Esophagus muscularis mucosa (tissue), 4 donors: ENCODE measurements at regions not wholly inside any gene's neighbourhood (a gene's known extent, or its start where the extent isn't known, plus 50 kb on each side); places are given as distances from the start of the nearest gene placed in this dataset.

Experiments
- DNase-seq: peaks from one replicate; pipeline ENCODE4 v3.0.0-alpha.2; 2017; ENCODE audit errors: extremely low spot score
- H3K27ac ChIP-seq, 4 donors: fragments of 200-600 bp; sonication (generic); replicated peaks in 1 of 4; 1 replicate in 3 of 4; 2 replicates in 1 of 4; pipeline ENCODE4 v1.5.1; 2016 to 2019; ENCODE audit warnings: mild to moderate bottlenecking in 1 of 4
- H3K27me3 ChIP-seq, 4 donors: fragments of 200-600 bp; sonication (generic); one replicate each; pipeline versions ENCODE4 v1.5.1 to v1.6.0; 2016 to 2019
- H3K36me3 ChIP-seq, 4 donors: fragments of 200-600 bp; sonication (generic); one replicate each; pipeline ENCODE4 v1.5.1; 2016 to 2019
- H3K4me1 ChIP-seq, 4 donors: fragments of 200-600 bp; sonication (generic); one replicate each; pipeline ENCODE4 v1.5.1; 2016 to 2019
- H3K4me3 ChIP-seq, 4 donors: fragments of 200-600 bp; sonication (generic); 1 replicate in 2 of 4; 2 replicates in 2 of 4; pipeline ENCODE4 v1.5.1; 2016 to 2019; ENCODE audit warnings: mild to moderate bottlenecking in 4 of 4, moderate library complexity in 1 of 4
- H3K9me3 ChIP-seq, 4 donors: fragments of 200-600 bp; sonication (generic); 1 replicate in 3 of 4; 2 replicates in 1 of 4; pipeline ENCODE4 v1.5.1; 2016 to 2019
- EP300 ChIP-seq: sonication (generic); formaldehyde crosslinking; IDR thresholded peaks from one replicate; pipeline ENCODE4 v1.6.1; 2017; ENCODE audit warnings: antibody characterized with exemption
- POLR2A ChIP-seq: fragments of 450-650 bp; IDR thresholded peaks from one replicate; pipeline ENCODE4 v1.6.1; 2017; ENCODE audit warnings: antibody characterized with exemption, moderate library complexity, mild to moderate bottlenecking, low read depth
- POLR2AphosphoS5 ChIP-seq, 2 donors: sonication (generic); formaldehyde crosslinking; IDR thresholded peaks; one replicate each; pipeline ENCODE4 v1.6.1; 2017; ENCODE audit warnings: antibody characterized with exemption in 2 of 2
- WGBS: methylation state at CpG from one replicate; pipeline ENCODE4 v1.1.5; 2018; 5-methylcytosine and 5-hydroxymethylcytosine counted together
- intact Hi-C: fragments of 100-400 bp; cut with DNase I; formaldehyde crosslinking; loops from one replicate; pipeline ENCODE4 v1.15.1; 2023
- small RNA-seq, 3 donors: library from RNA; depleted of rRNA; stranded (forward); fragments of <200 nt; gene quantifications; one replicate each; pipeline ENCODE3, GENCODE V24; 2016
- TF ChIP-seq, protein P1 (sequence below), 3 experiments: fragments of 200-600 bp in 2 of 3; fragments of 450-650 bp in 1 of 3; sonication (generic) in 2 of 3; IDR thresholded peaks; one replicate each; pipeline ENCODE4 v1.5.1; 2017 to 2019; ENCODE audit warnings: antibody characterized with exemption in 3 of 3, mild to moderate bottlenecking in 2 of 3, moderate library complexity in 1 of 3

DNA sequence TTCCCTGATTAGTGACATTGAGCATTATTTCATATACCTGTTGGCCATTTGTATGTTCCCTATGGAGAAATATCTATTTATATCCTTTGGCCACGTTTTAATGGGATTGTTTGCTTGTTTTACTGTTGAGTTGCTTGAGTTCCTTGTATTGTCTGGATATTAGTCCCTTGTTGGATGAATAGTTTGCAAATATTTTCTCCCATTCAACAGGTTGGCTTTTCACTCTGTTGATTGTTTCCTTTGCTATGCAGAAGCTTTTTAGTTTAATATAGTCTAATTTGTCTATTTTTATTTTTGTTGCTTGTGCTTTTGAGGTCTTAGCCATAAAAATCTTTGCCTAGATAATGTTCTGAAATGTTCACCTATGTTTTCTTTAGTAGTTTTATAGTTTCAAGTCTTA lies 60.2 kb upstream of the HUWE1 start:
- Histone ChIP-seq H3K36me3 (no peaks in the 10 kb centered on the region), H3K27ac (no peak overlapping the region), H3K9me3 (no peaks in the 10 kb centered on the region), H3K27me3 (no peaks in the 10 kb centered on the region), H3K4me3 (no peak overlapping the region), H3K4me1 (no peaks in the 10 kb centered on the region)
- no peak for DNase-seq
- WGBS = 19% methylated on average over 1 of the region's 1 CpG
- intact Hi-C loops = no loop called here
- TF ChIP-seq POLR2AphosphoS5 (IDR thresholded peaks at IDR 0.05) = no peak
- TF ChIP-seq, protein P1, sequence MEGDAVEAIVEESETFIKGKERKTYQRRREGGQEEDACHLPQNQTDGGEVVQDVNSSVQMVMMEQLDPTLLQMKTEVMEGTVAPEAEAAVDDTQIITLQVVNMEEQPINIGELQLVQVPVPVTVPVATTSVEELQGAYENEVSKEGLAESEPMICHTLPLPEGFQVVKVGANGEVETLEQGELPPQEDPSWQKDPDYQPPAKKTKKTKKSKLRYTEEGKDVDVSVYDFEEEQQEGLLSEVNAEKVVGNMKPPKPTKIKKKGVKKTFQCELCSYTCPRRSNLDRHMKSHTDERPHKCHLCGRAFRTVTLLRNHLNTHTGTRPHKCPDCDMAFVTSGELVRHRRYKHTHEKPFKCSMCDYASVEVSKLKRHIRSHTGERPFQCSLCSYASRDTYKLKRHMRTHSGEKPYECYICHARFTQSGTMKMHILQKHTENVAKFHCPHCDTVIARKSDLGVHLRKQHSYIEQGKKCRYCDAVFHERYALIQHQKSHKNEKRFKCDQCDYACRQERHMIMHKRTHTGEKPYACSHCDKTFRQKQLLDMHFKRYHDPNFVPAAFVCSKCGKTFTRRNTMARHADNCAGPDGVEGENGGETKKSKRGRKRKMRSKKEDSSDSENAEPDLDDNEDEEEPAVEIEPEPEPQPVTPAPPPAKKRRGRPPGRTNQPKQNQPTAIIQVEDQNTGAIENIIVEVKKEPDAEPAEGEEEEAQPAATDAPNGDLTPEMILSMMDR (IDR thresholded peaks at IDR 0.05) = no peak
- no peak for TF ChIP-seq POLR2A
- no peak for TF ChIP-seq EP300

DNA sequence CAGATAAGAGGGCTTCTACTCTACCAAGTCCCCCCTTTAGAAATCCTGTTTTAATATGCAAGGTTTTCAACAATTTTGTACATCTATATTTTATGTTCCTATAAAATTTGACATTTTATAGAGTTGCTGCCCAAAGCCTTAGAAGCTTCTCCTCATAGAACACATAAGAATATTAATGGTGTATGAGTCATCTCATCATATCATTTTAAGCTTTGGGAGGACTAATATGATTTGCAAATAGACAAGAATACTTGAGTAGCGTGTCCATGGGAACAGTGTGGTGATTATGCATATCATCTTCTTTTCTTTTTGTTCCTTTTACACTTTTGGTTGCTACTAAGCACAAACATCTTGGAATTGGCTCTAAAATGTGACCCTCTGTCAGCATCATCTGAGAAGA lies 56.7 kb upstream of the HUWE1 start:
- Histone ChIP-seq H3K4me1 (no peaks in the 10 kb centered on the region), H3K36me3 (no peaks in the 10 kb centered on the region), H3K27ac (no peak overlapping the region), H3K4me3 (no peak overlapping the region), H3K9me3 (no peaks in the 10 kb centered on the region), H3K27me3 (no peaks in the 10 kb centered on the region)
- DNase-seq = no peak
- intact Hi-C loops = no loop called here
- no peak for TF ChIP-seq EP300
- 78% methylated on average over 1 of the region's 1 CpG for WGBS

DNA sequence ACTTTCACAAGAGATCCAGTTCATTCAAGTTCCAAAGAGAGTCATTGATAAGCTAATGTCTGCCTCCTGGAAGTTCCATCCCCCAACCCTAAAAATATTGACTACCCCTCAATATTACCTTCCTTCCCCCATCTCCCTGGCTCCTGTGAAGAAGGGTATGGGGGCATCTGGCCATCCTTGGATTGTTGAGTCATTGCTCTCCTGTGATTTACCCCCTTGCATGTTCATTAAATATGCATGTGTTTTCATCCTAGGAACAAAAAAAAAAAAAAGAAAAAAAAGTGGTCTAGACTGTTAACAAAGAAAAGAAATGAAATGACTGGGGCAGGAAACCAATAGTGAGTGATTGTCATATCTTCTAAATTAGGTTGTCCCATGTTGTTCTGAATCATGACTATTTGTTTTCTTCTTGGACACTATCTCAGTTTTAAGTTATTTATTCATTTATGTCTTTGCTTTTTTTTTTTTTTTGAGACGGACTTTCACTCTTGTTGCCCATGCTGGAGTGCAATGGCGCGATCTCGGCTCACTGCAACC lies 51.9 kb upstream of the HUWE1 start:
- TF ChIP-seq EP300 = no peak
- TF ChIP-seq POLR2AphosphoS5 (IDR thresholded peaks at IDR 0.05) = no peak
- no peak for TF ChIP-seq POLR2A
- TF ChIP-seq, protein P1 (IDR thresholded peaks at IDR 0.05) = no peak
- DNase-seq = no peak
- 85% methylated on average over 4 of the region's 4 CpGs for WGBS
- no peak overlapping the region for H3K27ac ChIP-seq
- intact Hi-C loops = no loop called here
- H3K36me3 ChIP-seq = no peaks in the 10 kb centered on the region
- no peak overlapping the region for H3K4me3 ChIP-seq
- no peaks in the 10 kb centered on the region for H3K4me1 ChIP-seq
- no peaks in the 10 kb centered on the region for H3K27me3 ChIP-seq
- H3K9me3 ChIP-seq = no peaks in the 10 kb centered on the region

Small RNA genes in the stretch of these regions (small RNA-seq; reads per million reads assigned to genes)
- 0 reads per million in 3 donors for gene BX323845.1
- 0 reads per million in 3 donors for gene BX323845.2
